Heart right ventricle (tissue), 16 donors: ENCODE measurements at regions not wholly inside any gene's neighbourhood (a gene's known extent, or its start where the extent isn't known, plus 50 kb on each side); places are given as distances from the start of the nearest gene placed in this dataset.

Source experiments
- ATAC-seq, 8 donors: fragments of 200-7000 bp; cut with Tn5 transposase; one replicate each; pipeline ENCODE4 v1.9.1; 2020; ENCODE audit warnings: mild to moderate bottlenecking in 8 of 8, moderate library complexity in 8 of 8, moderate number of reproducible peaks in 1 of 8
- DNase-seq, 2 donors: peaks; one replicate each; pipeline ENCODE4 v3.0.0-alpha.2; 2020
- H3K27ac ChIP-seq, 10 donors: fragments of 200-600 bp; sonication (generic) in 2 of 10; one replicate each; pipeline versions ENCODE4 v1.5.0 to v1.8.0; 2020 to 2022; ENCODE audit warnings: mild to moderate bottlenecking in 3 of 10
- H3K27me3 ChIP-seq, 7 donors: fragments of 200-600 bp; one replicate each; pipeline ENCODE4 v1.8.0; 2021 to 2022; ENCODE audit warnings: mild to moderate bottlenecking in 2 of 7
- H3K36me3 ChIP-seq, 9 donors: fragments of 200-600 bp; sonication (generic) in 1 of 9; one replicate each; pipeline versions ENCODE4 v1.5.0 to v1.8.0; 2020 to 2022; ENCODE audit warnings: mild to moderate bottlenecking in 2 of 9
- H3K4me1 ChIP-seq, 9 donors: fragments of 200-600 bp; sonication (generic) in 1 of 9; one replicate each; pipeline versions ENCODE4 v1.5.0 to v1.8.0; 2020 to 2022; ENCODE audit warnings: mild to moderate bottlenecking in 4 of 9
- H3K4me3 ChIP-seq, 10 donors: fragments of 200-600 bp; sonication (generic) in 2 of 10; one replicate each; pipeline versions ENCODE4 v1.5.0 to v1.8.0; 2020 to 2022; ENCODE audit warnings: mild to moderate bottlenecking in 7 of 10, moderate library complexity in 2 of 10
- H3K9me3 ChIP-seq, 11 donors: fragments of 200-600 bp in 10 of 11; sonication (generic) in 2 of 11; one replicate each; pipeline versions ENCODE4 v1.5.0 to v1.8.0; 2013 to 2022; ENCODE audit warnings: mild to moderate bottlenecking in 2 of 11, control low read depth in 1 of 11, moderate library complexity in 1 of 11
- WGBS, 2 donors: extraction: QIAGEN DNeasy Blood & Tissue Kit; methylation state at CpG; one replicate each; pipeline ENCODE4 v1.1.7; 2013; ENCODE audit warnings: inconsistent platforms in 1 of 2; 5-methylcytosine and 5-hydroxymethylcytosine counted together
- intact Hi-C, 10 donors: fragments of 100-400 bp; cut with DNase I; formaldehyde crosslinking; loops; one replicate each; pipeline versions ENCODE4 v1.11.1 to v1.14.2; 2022
- TF ChIP-seq, protein P1 (sequence below), 9 donors: fragments of 200-600 bp; sonication (generic) in 2 of 9; IDR thresholded peaks; one replicate each; pipeline versions ENCODE4 v1.5.0 to v1.8.0; 2021 to 2022; ENCODE audit warnings: antibody characterized with exemption in 9 of 9, mild to moderate bottlenecking in 5 of 9, moderate library complexity in 1 of 9
- donor health status: Arrhythmogenic right ventricular cardiomyopathy.
- donor health status: ischemic (EF 13 %, LVEDD 7.1; RV severe dilation, severe dysfunction).
- donor health status: healthy with polysubstance abuse.
- donor health status: DM: no; HTN: yes; CAD: no.
- donor health status: DM: no; HTN: no; CAD: no.
- donor health status: ischemic (EF 25% LVEDD 6.9; RV normal size, moderate dysfunction).
- donor health status: ischemic (EF 25% LVEDD 5.7; RV mildly dilated, moderate dysfunction).
- donor health status: healthy.
- donor health status: DM: yes; HTN: yes; CAD: no.
- donor health status: Ischemic cardiomyopathy.
- donor health status: ischemic (EF 35%, LVEDD 5.7; RV mildly dilated, moderate dysfunction).
- donor health status: nonischemic (EF 11% LVEDD 7.7; RV severe dilation, severe dysfunction).
- donor health status: DM: yes; HTN: yes; CAD: no.
- donor health status: PGD.
- donor health status: ischemic (EF 29% LVEDD 5.4; RV normal size, mild dysfunction).
- donor health status: nonischemic (EF 23%, LVEDD 6.1; RV moderate dilation, normal function).

GRCh38 chr12:97200181-97200580, 262.4 kb upstream of the RMST start:
- no peaks in the 10 kb centered on the region for H3K27me3 ChIP-seq
- 71 to 72% methylated on average over 5 of the region's 5 CpGs for WGBS, 2 donors
- no peak overlapping the region for H3K4me3 ChIP-seq
- DNase-seq, result no peak
- TF ChIP-seq, protein P1, sequence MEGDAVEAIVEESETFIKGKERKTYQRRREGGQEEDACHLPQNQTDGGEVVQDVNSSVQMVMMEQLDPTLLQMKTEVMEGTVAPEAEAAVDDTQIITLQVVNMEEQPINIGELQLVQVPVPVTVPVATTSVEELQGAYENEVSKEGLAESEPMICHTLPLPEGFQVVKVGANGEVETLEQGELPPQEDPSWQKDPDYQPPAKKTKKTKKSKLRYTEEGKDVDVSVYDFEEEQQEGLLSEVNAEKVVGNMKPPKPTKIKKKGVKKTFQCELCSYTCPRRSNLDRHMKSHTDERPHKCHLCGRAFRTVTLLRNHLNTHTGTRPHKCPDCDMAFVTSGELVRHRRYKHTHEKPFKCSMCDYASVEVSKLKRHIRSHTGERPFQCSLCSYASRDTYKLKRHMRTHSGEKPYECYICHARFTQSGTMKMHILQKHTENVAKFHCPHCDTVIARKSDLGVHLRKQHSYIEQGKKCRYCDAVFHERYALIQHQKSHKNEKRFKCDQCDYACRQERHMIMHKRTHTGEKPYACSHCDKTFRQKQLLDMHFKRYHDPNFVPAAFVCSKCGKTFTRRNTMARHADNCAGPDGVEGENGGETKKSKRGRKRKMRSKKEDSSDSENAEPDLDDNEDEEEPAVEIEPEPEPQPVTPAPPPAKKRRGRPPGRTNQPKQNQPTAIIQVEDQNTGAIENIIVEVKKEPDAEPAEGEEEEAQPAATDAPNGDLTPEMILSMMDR (IDR thresholded peaks at IDR 0.05), result no peak
- no peak for ATAC-seq
- H3K4me1 ChIP-seq, result no peaks in the 10 kb centered on the region
- intact Hi-C loops, result no loop called here
- peaks cover 0 to 25% (median 0%) of the 10 kb centered on the region in 11 donors for H3K9me3 ChIP-seq
- H3K36me3 ChIP-seq, result no peaks in the 10 kb centered on the region
- H3K27ac ChIP-seq, result no peak overlapping the region

DNA sequence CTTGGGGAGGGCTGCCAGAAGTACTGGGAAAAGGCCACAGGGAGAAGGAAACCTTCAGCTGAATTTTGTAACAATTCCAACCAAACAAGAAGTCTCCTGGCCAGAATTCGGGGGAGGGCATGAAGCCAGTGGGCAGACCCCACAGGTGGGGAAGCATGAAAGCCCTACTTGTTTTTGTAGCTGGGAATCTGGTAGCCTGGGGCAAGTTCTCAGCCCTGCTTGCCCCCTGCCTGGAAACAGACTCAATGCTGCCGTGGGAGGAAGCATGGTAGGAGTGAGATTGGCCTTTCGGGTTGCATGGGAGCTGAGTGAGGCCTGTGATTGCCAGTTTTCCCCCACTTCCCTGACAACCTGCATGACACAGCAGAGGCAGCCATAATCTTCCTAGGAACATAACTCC, 259.2 kb upstream of the RMST start:
- Histone ChIP-seq H3K27me3 (no peaks in the 10 kb centered on the region), H3K36me3 (no peaks in the 10 kb centered on the region), H3K4me1 (no peaks in the 10 kb centered on the region), H3K27ac (no peak overlapping the region), H3K9me3 (peaks cover 0 to 22% (median 0%) of the 10 kb centered on the region in 11 donors), H3K4me3 (no peak overlapping the region)
- DNase-seq (no peak), ATAC-seq (no peak)
- TF ChIP-seq, protein P1 (IDR thresholded peaks at IDR 0.05), result no peak
- intact Hi-C loops, result no loop called here
- WGBS, 2 donors, result 70 to 74% methylated on average over 3 of the region's 3 CpGs

DNA sequence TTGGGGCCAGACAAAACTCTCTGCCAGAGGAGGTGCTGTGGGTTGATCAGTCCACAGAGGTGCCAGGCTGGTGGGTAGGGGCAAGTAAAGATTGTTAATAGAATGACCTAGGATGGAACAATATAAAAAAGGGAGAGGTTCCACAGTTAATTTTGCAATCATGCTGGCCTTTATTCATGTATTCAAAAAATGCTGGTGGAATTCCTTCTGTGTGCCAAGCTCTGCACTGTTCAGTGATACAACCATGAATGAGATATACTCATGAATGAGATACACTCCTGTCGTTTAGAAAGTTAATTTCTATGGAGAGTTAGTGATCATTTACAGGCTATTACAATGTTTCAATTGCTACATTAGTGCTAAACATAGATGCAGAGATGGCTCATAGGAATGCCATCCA, 252.6 kb upstream of the RMST start:
- Histone ChIP-seq H3K4me1 (no peaks in the 10 kb centered on the region), H3K4me3 (no peak overlapping the region), H3K27ac (no peak overlapping the region), H3K27me3 (no peaks in the 10 kb centered on the region), H3K36me3 (no peaks in the 10 kb centered on the region), H3K9me3 (peaks cover 0 to 26% (median 0%) of the 10 kb centered on the region in 11 donors)
- ATAC-seq (no peak), DNase-seq (no peak)
- TF ChIP-seq, protein P1 (IDR thresholded peaks at IDR 0.05), result no peak
- intact Hi-C loops, result no loop called here
- 18 to 33% methylated on average over 1 of the region's 1 CpG for WGBS, 2 donors

DNA sequence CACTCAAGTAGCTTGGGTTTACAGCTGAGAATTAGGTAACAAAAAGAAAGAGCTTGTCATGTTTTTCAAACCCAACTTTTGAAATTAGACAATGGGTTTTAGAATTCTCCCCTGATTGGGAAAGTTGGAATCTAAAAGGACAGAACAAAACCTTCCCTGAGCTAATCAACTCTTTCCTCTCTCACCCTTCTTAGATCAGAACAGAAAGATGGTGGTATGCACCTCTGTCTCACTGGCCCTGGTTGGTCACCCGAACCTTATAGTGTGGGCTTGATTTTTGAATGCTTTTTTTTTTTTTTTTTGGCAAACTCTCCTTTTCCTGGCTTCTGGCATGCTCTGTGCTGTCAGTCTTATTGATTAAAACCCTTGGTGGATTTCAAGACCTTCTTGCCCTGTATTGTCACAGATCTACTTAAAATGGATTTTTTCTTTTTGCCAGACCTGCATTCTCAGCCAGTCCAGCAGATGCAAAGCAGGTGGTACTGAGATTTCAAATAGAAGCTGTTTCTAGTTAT, 251.1 kb upstream of the RMST start:
- DNase-seq, result no peak
- H3K27me3 ChIP-seq, result no peaks in the 10 kb centered on the region
- peaks cover 0 to 23% (median 0%) of the 10 kb centered on the region in 11 donors for H3K9me3 ChIP-seq
- intact Hi-C loops, result no loop called here
- no peak for ATAC-seq
- no peak overlapping the region for H3K27ac ChIP-seq
- no peak overlapping the region for H3K4me3 ChIP-seq
- no peaks in the 10 kb centered on the region for H3K36me3 ChIP-seq
- H3K4me1 ChIP-seq, result no peaks in the 10 kb centered on the region
- WGBS, 2 donors, result 54 to 60% methylated on average over 1 of the region's 1 CpG
- TF ChIP-seq, protein P1 (IDR thresholded peaks at IDR 0.05), result no peak
